H1 (cell line): ENCODE measurements at regions not wholly inside any gene's neighbourhood (a gene's known extent, or its start where the extent isn't known, plus 50 kb on each side); places are given as distances from the start of the nearest gene placed in this dataset.

ENCODE experiments used
- EP300 ChIP-seq, 2 experiments: IDR thresholded peaks; 1 replicate in 1 of 2; 2 replicates in 1 of 2; pipeline ENCODE4 v1.6.1; 2011 to 2012; ENCODE audit warnings: low read depth in 2 of 2, low read length in 2 of 2, mild to moderate bottlenecking in 2 of 2, borderline replicate concordance in 1 of 2, inconsistent platforms in 1 of 2, moderate library complexity in 1 of 2
- POLR2A ChIP-seq, 2 experiments: IDR thresholded peaks; 1 replicate in 1 of 2; 2 replicates in 1 of 2; pipeline ENCODE4 v1.6.1; 2011; ENCODE audit warnings: low read depth in 2 of 2, low read length in 2 of 2, mild to moderate bottlenecking in 2 of 2; ENCODE audit errors: control extremely low read depth in 1 of 2
- SUZ12 ChIP-seq: fragments of 200-600 bp; sonication (generic); IDR thresholded peaks from 2 replicates; pipeline ENCODE4 v1.6.1; 2012; ENCODE audit warnings: mild to moderate bottlenecking, inconsistent platforms, low read length, moderate library complexity, mixed read lengths
- TAF1 ChIP-seq: IDR thresholded peaks from 2 replicates; pipeline ENCODE4 v1.6.1; 2011; ENCODE audit warnings: mild to moderate bottlenecking, low read depth, low read length
- ZNF274 ChIP-seq: IDR thresholded peaks from 2 replicates; pipeline ENCODE4 v1.7.0; 2012; ENCODE audit warnings: low read length, borderline replicate concordance; ENCODE audit errors: extremely low read depth
- TF ChIP-seq, protein P1 (sequence below): IDR thresholded peaks from 2 replicates; pipeline ENCODE4 v1.6.1; 2012; ENCODE audit warnings: inconsistent platforms

DNA sequence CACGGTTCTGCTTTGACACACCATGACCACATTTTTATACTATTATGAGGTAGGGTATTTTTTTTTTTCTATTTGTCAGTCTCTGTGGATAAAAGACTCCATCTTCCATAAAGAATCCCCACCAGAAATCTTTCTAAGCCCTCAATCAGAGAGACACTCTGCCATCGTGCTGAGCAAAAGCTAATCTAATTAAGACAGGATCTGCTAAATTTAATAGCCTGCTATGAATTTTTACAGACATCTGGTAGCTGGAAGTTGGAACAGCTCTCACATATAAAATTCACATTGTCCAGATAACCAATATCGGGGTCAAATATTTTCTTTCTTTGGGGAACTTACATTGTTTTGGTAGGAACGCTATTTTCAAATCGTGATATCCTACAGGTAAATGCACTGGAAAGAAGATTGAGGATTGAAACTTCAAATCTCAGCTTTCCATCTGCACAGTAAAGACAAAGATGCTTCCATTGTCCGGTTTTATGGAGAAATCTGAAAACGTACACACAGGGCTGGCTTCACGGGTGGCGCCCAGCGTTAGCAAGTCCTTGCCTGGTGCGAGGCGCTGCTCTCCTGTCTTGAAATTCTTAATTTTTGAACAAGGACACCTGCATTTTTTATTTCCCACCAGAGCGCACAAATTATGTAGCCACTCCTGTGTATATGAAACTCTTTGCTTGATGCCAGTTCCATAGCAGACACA, 573.8 kb upstream of the NOX3 start (continued):
- TF ChIP-seq SUZ12 (no peak), POLR2A (IDR thresholded peaks at IDR 0.05; ENCODE audit: control extremely low read depth in 1 of 2, low read depth in 2 of 2, low read length in 2 of 2) (no peak), TAF1 (no peak), EP300 (IDR thresholded peaks at IDR 0.05; ENCODE audit: borderline replicate concordance in 1 of 2, low read depth in 2 of 2, low read length in 2 of 2) (no peak), ZNF274 (no peak)
- TF ChIP-seq, protein P1, sequence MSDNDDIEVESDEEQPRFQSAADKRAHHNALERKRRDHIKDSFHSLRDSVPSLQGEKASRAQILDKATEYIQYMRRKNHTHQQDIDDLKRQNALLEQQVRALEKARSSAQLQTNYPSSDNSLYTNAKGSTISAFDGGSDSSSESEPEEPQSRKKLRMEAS = no peak
- TF ChIP-seq, all 59 proteins: peak for 0
